ENCODE measurements at regions not wholly inside any gene's neighbourhood (a gene's known extent, or its start where the extent isn't known, plus 50 kb on each side); places are given as distances from the start of the nearest gene placed in this dataset.

- no peak for TF ChIP-seq POLR2A (IDR thresholded peaks at IDR 0.05; ENCODE audit: low read depth)
- no peak for TF ChIP-seq CTCF (IDR thresholded peaks at IDR 0.05)
- no peak for TF ChIP-seq POLR2AphosphoS5 (IDR thresholded peaks at IDR 0.05)
- TF ChIP-seq EP300 (IDR thresholded peaks at IDR 0.05) = no peak
These were observed 224.6 kb upstream of the N4BP1 start for GRCh38 chr16:48834576-48834975.
